ENCODE measurements at regions not wholly inside any gene's neighbourhood (a gene's known extent, or its start where the extent isn't known, plus 50 kb on each side); places are given as distances from the start of the nearest gene placed in this dataset.

DNA sequence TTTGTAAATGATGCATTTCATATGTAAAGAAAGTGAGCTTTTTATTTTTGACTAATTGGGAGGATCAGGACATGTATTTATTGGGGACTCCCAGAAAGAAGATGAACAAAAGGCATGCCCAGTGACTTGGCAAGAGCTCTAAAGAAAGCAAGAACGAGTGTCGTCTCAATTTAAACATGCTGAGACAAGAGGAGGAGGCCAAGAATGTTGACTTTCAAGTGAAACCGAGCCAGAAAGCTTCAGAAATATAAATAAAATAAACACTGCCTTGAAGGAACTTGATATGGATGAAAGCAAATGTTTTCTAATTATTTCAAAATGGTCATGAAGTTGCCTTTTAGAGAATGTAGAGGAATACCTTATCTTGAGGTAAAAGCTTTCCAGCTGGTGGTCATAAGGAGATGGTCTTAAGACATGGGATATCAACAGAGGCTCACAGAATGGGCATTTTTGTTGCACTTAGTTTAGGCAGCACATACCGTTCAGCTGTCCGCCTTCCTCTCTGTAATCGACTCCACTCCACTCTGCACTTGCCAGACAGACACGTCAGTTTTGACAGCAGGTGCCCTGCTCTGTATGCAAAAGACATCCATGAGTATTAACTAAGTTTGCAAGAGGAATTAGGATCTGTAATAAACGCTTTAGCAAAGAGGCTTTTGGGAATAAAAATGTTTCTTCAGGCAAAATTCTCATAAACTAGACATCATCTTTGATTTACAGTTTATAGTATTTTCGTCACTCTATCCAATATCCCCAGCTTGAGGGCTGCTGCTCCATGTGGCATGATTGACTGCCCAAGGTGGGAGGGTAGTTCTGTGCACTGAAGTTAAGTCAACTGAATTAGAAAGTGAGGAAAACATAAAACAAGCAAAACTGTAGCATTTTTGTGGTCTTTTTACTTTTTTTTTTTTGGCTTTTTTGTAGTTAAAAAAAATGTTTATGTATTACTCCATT, 613.1 kb downstream of the PKHD1 start:
- Histone ChIP-seq H3K79me2 (ENCODE audit: insufficient read depth, low read length) (no peaks in the 10 kb centered on the region), H3K4me2 (ENCODE audit: low read length) (no peak overlapping the region), H3K36me3 (ENCODE audit: insufficient read depth, low read length) (no peaks in the 10 kb centered on the region), H3K9ac (ENCODE audit: low read length) (no peak overlapping the region), H2AFZ (ENCODE audit: low read depth, low read length) (no peak overlapping the region), H3K27ac (ENCODE audit: low read depth, low read length) (no peak overlapping the region), H3K27me3 (ENCODE audit: insufficient read depth, low read length) (no peaks in the 10 kb centered on the region), H4K20me1 (ENCODE audit: insufficient read depth, low read length) (no peaks in the 10 kb centered on the region), H3K4me1 (ENCODE audit: insufficient read depth, low read length) (no peaks in the 10 kb centered on the region), H3K9me3 (ENCODE audit: insufficient read depth, low read depth, low read length) (no peaks in the 10 kb centered on the region), H3K4me3 (ENCODE audit: insufficient read depth, low read depth, low read length) (no peak overlapping the region)
- FAIRE-seq = no peak
- no peak for DNase-seq (ENCODE audit: low read depth)
- Mint-ChIP-seq H3K27ac (ENCODE audit: unreplicated experiment) (no peak overlapping the region), H3K36me3 (ENCODE audit: low read depth, unreplicated experiment) (no peaks in the 10 kb centered on the region), H3K9me3 (ENCODE audit: unreplicated experiment) (no peaks in the 10 kb centered on the region), H3K4me1 (ENCODE audit: low read depth, unreplicated experiment) (no peaks in the 10 kb centered on the region), H3K27me3 (ENCODE audit: low read depth, unreplicated experiment) (no peaks in the 10 kb centered on the region), H3K4me3 (ENCODE audit: unreplicated experiment) (no peak overlapping the region)
- TF ChIP-seq, protein P1, sequence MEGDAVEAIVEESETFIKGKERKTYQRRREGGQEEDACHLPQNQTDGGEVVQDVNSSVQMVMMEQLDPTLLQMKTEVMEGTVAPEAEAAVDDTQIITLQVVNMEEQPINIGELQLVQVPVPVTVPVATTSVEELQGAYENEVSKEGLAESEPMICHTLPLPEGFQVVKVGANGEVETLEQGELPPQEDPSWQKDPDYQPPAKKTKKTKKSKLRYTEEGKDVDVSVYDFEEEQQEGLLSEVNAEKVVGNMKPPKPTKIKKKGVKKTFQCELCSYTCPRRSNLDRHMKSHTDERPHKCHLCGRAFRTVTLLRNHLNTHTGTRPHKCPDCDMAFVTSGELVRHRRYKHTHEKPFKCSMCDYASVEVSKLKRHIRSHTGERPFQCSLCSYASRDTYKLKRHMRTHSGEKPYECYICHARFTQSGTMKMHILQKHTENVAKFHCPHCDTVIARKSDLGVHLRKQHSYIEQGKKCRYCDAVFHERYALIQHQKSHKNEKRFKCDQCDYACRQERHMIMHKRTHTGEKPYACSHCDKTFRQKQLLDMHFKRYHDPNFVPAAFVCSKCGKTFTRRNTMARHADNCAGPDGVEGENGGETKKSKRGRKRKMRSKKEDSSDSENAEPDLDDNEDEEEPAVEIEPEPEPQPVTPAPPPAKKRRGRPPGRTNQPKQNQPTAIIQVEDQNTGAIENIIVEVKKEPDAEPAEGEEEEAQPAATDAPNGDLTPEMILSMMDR (IDR thresholded peaks at IDR 0.05; ENCODE audit: insufficient read depth, low read depth, low read length) = no peak
- no peak for TF ChIP-seq EZH2 (IDR thresholded peaks at IDR 0.05; ENCODE audit: insufficient read depth, low read length)

DNA sequence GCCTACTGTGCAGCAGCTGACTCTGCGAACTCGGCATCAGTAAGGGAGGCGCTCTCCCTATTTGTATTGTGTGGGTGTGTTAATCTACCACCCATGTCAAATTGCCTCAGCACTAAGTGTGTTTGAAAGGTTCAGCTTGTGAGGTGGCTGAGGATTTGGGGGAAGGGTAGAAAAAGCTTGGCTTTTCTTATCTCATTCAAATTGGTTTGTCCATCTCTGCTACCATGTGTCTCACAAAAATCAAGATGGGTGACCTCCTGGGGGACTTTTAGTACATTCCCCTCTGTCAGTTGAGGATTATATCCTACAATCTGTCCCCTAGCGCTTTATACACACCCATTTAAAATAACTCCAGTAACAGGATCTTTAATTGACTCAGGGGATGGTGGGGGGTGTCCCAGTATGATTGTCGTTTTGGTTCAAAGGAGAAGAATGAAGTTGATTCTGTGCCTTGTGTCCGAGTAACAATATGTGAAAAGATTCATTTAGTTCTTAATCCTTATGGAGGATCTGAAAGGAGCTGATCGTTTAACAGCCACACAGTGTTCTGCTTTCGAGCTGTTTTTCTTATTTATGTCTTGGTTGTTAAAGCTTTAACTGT, 609.6 kb downstream of the PKHD1 start:
- H3K4me3 ChIP-seq (ENCODE audit: insufficient read depth, low read depth, low read length) = no peak overlapping the region
- no peak for DNase-seq (ENCODE audit: low read depth)
- no peak overlapping the region for H3K9ac ChIP-seq (ENCODE audit: low read length)
- H3K36me3 Mint-ChIP-seq (ENCODE audit: low read depth, unreplicated experiment) = no peaks in the 10 kb centered on the region
- no peak overlapping the region for H3K4me3 Mint-ChIP-seq (ENCODE audit: unreplicated experiment)
- peaks cover 2% of the 10 kb centered on the region for H3K9me3 Mint-ChIP-seq (ENCODE audit: unreplicated experiment)
- H3K79me2 ChIP-seq (ENCODE audit: insufficient read depth, low read length) = no peaks in the 10 kb centered on the region
- no peaks in the 10 kb centered on the region for H3K4me1 Mint-ChIP-seq (ENCODE audit: low read depth, unreplicated experiment)
- H3K4me2 ChIP-seq (ENCODE audit: low read length) = no peak overlapping the region
- H3K27me3 Mint-ChIP-seq (ENCODE audit: low read depth, unreplicated experiment) = no peaks in the 10 kb centered on the region
- TF ChIP-seq, protein P1 (IDR thresholded peaks at IDR 0.05; ENCODE audit: insufficient read depth, low read depth, low read length) = no peak
- no peak for TF ChIP-seq EZH2 (IDR thresholded peaks at IDR 0.05; ENCODE audit: insufficient read depth, low read length)
- H3K36me3 ChIP-seq (ENCODE audit: insufficient read depth, low read length) = no peaks in the 10 kb centered on the region
- no peaks in the 10 kb centered on the region for H3K4me1 ChIP-seq (ENCODE audit: insufficient read depth, low read length)
- H3K27ac Mint-ChIP-seq (ENCODE audit: unreplicated experiment) = no peak overlapping the region
- FAIRE-seq = no peak
- no peaks in the 10 kb centered on the region for H4K20me1 ChIP-seq (ENCODE audit: insufficient read depth, low read length)
- no peaks in the 10 kb centered on the region for H3K9me3 ChIP-seq (ENCODE audit: insufficient read depth, low read depth, low read length)
- no peak overlapping the region for H2AFZ ChIP-seq (ENCODE audit: low read depth, low read length)
- no peak overlapping the region for H3K27ac ChIP-seq (ENCODE audit: low read depth, low read length)
- H3K27me3 ChIP-seq (ENCODE audit: insufficient read depth, low read length) = no peaks in the 10 kb centered on the region
